Parathyroid adenoma (tissue), 2 donors: ENCODE measurements at regions not wholly inside any gene's neighbourhood (a gene's known extent, or its start where the extent isn't known, plus 50 kb on each side); places are given as distances from the start of the nearest gene placed in this dataset.

Source experiments
- H2AFZ ChIP-seq: fragments of 300-600 bp; sonication (generic); one replicate; pipeline ENCODE4 v1.7.0; 2017; ENCODE audit warnings: antibody characterized with exemption, mild to moderate bottlenecking
- H3K27ac ChIP-seq: fragments of 300-600 bp; sonication (generic); one replicate; pipeline ENCODE4 v1.7.0; 2017
- H3K27me3 ChIP-seq: fragments of 300-600 bp; sonication (generic); one replicate; pipeline ENCODE4 v1.7.0; 2017; ENCODE audit warnings: low read length; ENCODE audit not compliant: control insufficient read depth, insufficient read depth
- H3K36me3 ChIP-seq: fragments of 300-600 bp; sonication (generic); one replicate; pipeline ENCODE4 v1.7.0; 2017; ENCODE audit warnings: low read length; ENCODE audit not compliant: control insufficient read depth, insufficient read depth
- H3K4me1 ChIP-seq: fragments of 300-600 bp; sonication (generic); one replicate; pipeline ENCODE4 v1.7.0; 2017; ENCODE audit warnings: control low read depth
- H3K4me2 ChIP-seq: fragments of 300-600 bp; sonication (generic); one replicate; pipeline ENCODE4 v1.7.0; 2017; ENCODE audit warnings: low read length
- H3K4me3 ChIP-seq: fragments of 300-600 bp; sonication (generic); one replicate; pipeline ENCODE4 v1.7.0; 2017; ENCODE audit warnings: low read depth, low read length
- H3K79me2 ChIP-seq: fragments of 300-600 bp; sonication (generic); one replicate; pipeline ENCODE4 v1.7.0; 2017; ENCODE audit warnings: control low read depth
- H3K9ac ChIP-seq: fragments of 300-600 bp; sonication (generic); one replicate; pipeline ENCODE4 v1.7.0; 2017; ENCODE audit warnings: mild to moderate bottlenecking
- H3K9me3 ChIP-seq: fragments of 300-600 bp; sonication (generic); one replicate; pipeline ENCODE4 v1.7.0; 2017; ENCODE audit warnings: low read length; ENCODE audit not compliant: control insufficient read depth
- CTCF ChIP-seq: fragments of 300-600 bp; sonication (generic); IDR thresholded peaks from one replicate; pipeline ENCODE4 v1.7.0; 2017; ENCODE audit warnings: antibody characterized with exemption, mild to moderate bottlenecking
- donor health status: primary hyperparathyroidism.

DNA sequence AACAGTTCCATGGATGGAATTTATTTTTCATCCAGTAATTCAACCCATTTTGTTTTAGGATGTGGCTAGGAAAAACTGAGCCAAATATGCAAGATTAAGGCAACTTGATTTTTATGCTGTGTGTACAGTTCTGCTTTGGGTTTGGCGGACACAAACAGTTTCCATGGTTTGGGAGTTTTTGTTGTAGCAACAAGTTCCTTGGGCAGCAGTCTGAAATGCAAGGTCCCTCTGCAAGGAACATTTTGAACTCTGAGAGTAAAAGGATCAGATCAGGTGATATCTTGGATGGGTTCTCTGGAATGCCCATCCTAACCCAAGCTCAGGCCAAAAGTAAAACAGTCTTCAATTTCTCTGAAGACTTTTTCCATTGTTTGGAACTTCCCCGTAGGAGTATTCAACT is 161.2 kb downstream of the TMX1 start:
- no peaks in the 10 kb centered on the region for H3K4me1 ChIP-seq
- no peak for TF ChIP-seq CTCF
- no peak overlapping the region for H2AFZ ChIP-seq
- H3K79me2 ChIP-seq, result no peaks in the 10 kb centered on the region
- no peaks in the 10 kb centered on the region for H3K36me3 ChIP-seq
- no peaks in the 10 kb centered on the region for H3K9me3 ChIP-seq
- no peak overlapping the region for H3K9ac ChIP-seq
- H3K4me3 ChIP-seq, result no peak overlapping the region
- no peaks in the 10 kb centered on the region for H3K27me3 ChIP-seq
- H3K27ac ChIP-seq, result no peak overlapping the region
- no peak overlapping the region for H3K4me2 ChIP-seq

DNA sequence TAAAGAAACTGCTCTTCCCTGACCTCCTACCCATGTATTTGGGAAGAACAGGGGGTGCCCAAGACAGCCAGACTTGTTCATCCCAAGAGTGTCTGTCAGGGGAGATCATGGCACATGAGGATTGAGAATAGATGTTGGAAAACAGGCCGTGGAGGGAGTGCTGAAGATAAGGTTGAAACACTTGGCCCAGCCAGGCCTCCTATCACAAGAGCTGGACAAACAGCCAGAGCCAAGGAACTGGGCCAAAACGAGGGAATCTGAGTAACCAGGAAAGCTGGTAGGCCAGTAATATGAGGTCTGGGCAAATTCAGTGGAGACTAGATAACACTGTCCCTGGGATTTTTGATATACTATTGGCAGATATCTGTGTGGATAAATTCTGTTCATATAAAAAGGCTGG is 161.7 kb downstream of the TMX1 start:
- no peak overlapping the region for H3K27ac ChIP-seq
- no peak overlapping the region for H2AFZ ChIP-seq
- H3K36me3 ChIP-seq, result no peaks in the 10 kb centered on the region
- H3K9me3 ChIP-seq, result no peaks in the 10 kb centered on the region
- no peaks in the 10 kb centered on the region for H3K79me2 ChIP-seq
- H3K4me2 ChIP-seq, result no peak overlapping the region
- no peak for TF ChIP-seq CTCF
- H3K9ac ChIP-seq, result no peak overlapping the region
- H3K27me3 ChIP-seq, result no peaks in the 10 kb centered on the region
- no peaks in the 10 kb centered on the region for H3K4me1 ChIP-seq
- no peak overlapping the region for H3K4me3 ChIP-seq

DNA sequence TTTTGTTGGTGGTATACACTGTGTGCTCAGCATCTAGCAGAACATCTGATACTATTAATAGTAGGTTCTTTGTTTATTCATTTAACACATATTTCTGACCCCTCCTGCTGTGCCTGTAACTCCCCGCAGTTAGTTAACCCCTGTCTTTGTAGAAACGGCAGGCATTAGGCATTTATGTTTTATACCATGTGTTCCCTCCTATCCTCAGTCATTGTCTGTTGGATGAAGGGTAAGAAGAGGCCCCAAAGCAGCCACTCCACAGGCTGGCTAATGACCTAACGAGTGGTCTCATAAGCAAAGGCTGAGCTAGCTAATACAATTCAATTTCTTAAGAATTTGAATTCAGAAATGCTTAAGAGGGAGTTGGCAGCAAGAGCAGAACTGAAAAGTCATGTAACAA is 170.8 kb downstream of the TMX1 start:
- Histone ChIP-seq H3K9me3 (no peaks in the 10 kb centered on the region), H3K4me1 (no peaks in the 10 kb centered on the region), H2AFZ (no peak overlapping the region), H3K4me2 (no peak overlapping the region), H3K27ac (no peak overlapping the region), H3K79me2 (no peaks in the 10 kb centered on the region), H3K9ac (no peak overlapping the region), H3K36me3 (no peaks in the 10 kb centered on the region), H3K27me3 (no peaks in the 10 kb centered on the region), H3K4me3 (no peak overlapping the region)
- TF ChIP-seq CTCF, result no peak

- H3K4me1 ChIP-seq, result no peaks in the 10 kb centered on the region
- no peak overlapping the region for H2AFZ ChIP-seq
- no peaks in the 10 kb centered on the region for H3K9me3 ChIP-seq
- no peak overlapping the region for H3K9ac ChIP-seq
- H3K79me2 ChIP-seq, result no peaks in the 10 kb centered on the region
- no peak for TF ChIP-seq CTCF
- no peak overlapping the region for H3K4me2 ChIP-seq
- H3K4me3 ChIP-seq, result no peak overlapping the region
- H3K27ac ChIP-seq, result no peak overlapping the region
- H3K27me3 ChIP-seq, result no peaks in the 10 kb centered on the region
- H3K36me3 ChIP-seq, result no peaks in the 10 kb centered on the region
These were observed 179.6 kb downstream of the TMX1 start for GRCh38 chr14:51419685-51420084.

DNA sequence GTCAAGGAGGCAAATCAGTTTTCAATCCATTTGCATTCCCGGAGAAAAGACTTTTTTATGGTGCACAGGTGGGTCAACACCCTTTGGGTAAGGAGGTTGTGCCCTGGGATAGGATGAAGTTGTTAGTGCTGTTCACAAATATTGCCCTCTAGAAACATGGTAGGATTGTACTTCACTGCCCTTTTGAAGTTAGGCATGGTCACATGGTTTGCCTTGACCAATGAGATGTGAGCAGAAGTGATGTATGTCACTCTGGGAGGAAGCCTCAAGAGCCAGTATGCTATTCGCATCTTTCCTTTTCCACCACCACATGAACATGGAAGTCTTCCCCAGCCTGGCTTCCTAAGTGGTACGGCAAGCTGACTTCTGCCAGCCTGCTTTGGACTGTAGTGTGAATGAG is 182.7 kb downstream of the TMX1 start:
- no peaks in the 10 kb centered on the region for H3K9me3 ChIP-seq
- no peak overlapping the region for H3K9ac ChIP-seq
- H3K36me3 ChIP-seq, result no peaks in the 10 kb centered on the region
- H3K27me3 ChIP-seq, result no peaks in the 10 kb centered on the region
- no peak for TF ChIP-seq CTCF
- no peak overlapping the region for H3K4me3 ChIP-seq
- no peak overlapping the region for H3K4me2 ChIP-seq
- H3K79me2 ChIP-seq, result no peaks in the 10 kb centered on the region
- no peaks in the 10 kb centered on the region for H3K4me1 ChIP-seq
- no peak overlapping the region for H3K27ac ChIP-seq
- H2AFZ ChIP-seq, result no peak overlapping the region
